22Rv1 (cell line): ENCODE measurements at regions not wholly inside any gene's neighbourhood (a gene's known extent, or its start where the extent isn't known, plus 50 kb on each side); places are given as distances from the start of the nearest gene placed in this dataset.

Experiments used
- H3K27ac ChIP-seq: fragments of 450-650 bp; 2 replicates; pipeline ENCODE4 v1.5.1; 2017
- ZFX ChIP-seq: fragments of 450-650 bp; IDR thresholded peaks from 2 replicates; pipeline ENCODE4 v1.6.1; 2017; ENCODE audit warnings: antibody characterized with exemption, borderline replicate concordance
- TF ChIP-seq, protein P1 (sequence below): fragments of 450-650 bp; IDR thresholded peaks from 2 replicates; pipeline ENCODE4 v1.5.1; 2017; ENCODE audit warnings: mild to moderate bottlenecking

DNA sequence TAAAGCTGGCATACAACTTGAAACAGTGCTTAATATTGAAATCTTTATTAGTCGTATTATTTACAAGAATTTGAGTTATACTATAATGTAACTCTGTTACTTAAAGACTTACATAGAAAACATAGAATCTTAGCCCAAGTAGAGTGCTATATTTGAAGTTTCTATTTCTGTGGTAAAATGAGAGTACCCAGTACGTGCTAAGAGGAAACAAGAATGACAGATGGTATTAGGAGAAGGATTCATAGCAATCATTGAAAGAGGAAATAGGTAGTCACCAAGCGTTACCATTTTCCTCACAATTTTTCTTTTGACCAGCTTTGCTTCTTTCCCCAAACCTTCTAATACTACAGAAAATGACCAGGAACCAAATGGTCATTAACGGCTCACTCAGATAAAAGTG lies 412.1 kb upstream of the GRIA3 start:
- no peak overlapping the region for H3K27ac ChIP-seq
- TF ChIP-seq, protein P1, sequence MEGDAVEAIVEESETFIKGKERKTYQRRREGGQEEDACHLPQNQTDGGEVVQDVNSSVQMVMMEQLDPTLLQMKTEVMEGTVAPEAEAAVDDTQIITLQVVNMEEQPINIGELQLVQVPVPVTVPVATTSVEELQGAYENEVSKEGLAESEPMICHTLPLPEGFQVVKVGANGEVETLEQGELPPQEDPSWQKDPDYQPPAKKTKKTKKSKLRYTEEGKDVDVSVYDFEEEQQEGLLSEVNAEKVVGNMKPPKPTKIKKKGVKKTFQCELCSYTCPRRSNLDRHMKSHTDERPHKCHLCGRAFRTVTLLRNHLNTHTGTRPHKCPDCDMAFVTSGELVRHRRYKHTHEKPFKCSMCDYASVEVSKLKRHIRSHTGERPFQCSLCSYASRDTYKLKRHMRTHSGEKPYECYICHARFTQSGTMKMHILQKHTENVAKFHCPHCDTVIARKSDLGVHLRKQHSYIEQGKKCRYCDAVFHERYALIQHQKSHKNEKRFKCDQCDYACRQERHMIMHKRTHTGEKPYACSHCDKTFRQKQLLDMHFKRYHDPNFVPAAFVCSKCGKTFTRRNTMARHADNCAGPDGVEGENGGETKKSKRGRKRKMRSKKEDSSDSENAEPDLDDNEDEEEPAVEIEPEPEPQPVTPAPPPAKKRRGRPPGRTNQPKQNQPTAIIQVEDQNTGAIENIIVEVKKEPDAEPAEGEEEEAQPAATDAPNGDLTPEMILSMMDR = no peak

DNA sequence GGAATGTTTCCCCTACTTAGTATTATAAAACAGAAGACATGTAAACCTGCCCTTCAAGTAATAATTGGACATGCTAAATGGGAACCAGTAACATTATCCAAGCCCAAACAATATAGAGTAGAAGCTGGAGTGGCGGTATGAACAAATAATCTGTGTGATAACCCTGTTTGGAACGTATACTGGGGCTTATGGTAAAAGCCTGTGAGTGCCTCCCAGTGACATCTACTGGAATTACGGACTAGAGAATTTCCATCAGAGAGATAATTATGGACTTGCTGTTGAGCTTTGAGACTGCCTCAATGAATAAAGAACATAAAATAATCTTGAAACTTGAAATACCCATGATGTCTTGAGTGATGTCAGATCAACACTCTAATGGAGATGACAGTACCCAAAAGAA lies 406.3 kb upstream of the GRIA3 start:
- no peak for TF ChIP-seq ZFX
- TF ChIP-seq, protein P1 = peak; percentile 27; the same call in 1 of the 2 replicates
- no peak overlapping the region for H3K27ac ChIP-seq

DNA sequence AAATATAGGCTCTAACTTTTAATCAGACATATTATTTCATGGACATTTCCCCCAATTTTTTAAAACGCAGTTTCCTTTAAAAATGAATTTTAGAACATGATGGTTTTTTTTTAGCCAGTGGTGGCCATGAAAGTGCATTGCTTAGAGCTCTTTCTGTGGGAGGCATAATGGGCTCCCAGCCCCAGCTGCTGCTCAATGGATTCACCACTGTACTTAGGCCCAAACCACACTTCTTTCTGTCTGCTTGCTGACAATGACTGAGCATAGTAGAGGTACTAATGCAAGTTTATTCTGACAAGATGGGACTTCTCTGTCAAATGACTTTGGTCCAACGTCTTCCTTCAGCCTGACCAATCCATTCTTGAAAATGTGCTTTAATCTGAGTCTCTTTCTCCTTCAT lies 400.2 kb upstream of the GRIA3 start:
- H3K27ac ChIP-seq = no peak overlapping the region
- TF ChIP-seq, protein P1 = no peak
- TF ChIP-seq ZFX = no peak

DNA sequence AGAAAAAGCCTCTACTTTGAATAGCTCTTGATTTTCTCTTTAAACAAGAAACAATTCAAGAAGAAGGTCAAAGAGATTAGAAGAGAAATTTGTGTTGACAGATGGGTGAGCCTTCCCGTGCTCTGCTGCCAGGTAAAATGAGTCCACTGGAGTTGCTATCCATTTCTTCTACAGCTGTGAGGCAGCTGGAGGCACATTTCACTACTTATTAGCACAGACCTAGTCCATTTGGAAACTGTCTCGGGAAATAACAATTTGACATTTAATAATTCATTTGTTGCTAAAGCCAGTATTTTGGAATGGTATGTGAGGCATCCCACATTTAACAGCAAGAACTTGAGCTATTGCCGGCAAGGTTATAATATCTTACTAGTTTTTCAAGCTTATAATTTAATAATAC lies 396.8 kb upstream of the GRIA3 start:
- no peak for TF ChIP-seq ZFX
- TF ChIP-seq, protein P1 = no peak
- H3K27ac ChIP-seq = no peak overlapping the region

DNA sequence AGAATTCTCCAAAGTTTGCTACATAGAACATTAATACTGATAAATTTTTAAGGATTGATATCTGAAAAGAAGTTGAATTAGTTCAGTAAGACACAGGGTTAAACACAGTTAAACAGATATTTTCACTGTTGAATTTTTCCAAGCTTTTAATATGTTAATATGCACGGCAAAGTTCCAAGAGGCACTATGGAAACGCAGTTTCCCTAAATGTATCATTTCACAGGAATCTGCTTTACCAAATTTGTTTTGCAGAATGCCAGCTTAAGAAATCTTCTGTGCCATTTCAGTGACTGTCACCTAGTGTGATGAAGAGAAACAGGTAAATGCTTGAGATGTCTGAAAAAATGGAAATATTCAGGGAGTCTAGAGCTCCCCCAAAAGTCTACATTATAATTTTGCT lies 395.9 kb upstream of the GRIA3 start:
- H3K27ac ChIP-seq = no peak overlapping the region
- TF ChIP-seq, protein P1 = no peak
- TF ChIP-seq ZFX = no peak

DNA sequence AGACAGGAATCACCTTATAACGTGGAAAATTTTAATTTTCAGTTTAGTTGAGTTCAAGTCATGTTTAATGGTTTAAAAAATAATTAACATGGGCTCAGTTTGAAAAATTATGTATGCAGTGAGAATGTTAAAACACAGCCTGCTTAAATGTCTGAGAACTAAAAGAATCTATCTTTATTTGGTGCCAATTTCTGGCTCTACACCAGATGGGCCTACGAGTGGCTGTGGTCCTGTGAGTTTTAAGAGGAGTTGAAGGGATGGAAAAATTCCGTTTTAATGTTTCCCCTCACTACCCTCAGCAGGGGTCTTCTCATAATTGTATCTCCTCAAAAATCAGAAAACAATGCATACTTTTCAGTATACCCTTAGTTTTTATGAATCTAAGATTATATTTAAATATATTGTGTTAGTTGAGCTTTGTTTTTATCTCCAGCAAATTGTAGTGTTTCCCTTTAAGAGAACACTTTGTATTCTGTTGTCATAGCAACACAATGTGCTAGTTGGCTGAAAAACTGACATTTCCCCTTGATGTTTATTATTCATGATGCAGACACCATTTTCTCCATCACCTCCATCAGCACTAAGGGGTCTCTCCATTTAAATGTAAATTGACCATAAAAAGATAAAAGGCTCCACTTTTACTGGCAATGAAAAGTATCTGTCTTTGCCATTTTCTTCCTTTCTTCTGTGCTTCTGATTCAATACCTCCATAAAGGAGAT lies 393.5 kb upstream of the GRIA3 start:
- TF ChIP-seq, protein P1 = no peak
- no peak for TF ChIP-seq ZFX
- no peak overlapping the region for H3K27ac ChIP-seq

DNA sequence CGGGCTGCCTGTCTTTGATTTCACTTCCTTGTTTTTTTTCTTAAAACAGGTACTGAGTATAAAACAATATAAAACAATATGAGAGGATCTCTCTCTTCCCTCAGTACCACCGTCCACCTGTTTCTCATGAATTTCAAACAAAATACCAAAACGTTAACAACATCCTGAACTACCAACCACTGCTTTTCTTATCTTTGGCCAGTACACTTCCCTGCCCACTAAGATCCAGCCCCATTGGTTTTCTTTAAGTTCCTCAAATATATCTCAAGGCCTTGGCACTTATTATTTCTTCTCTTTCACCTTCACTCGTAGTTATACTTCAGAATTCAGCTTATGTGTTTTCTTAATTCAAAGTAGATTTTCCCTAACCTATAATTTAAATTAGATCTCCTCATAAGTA lies 370.2 kb upstream of the GRIA3 start:
- no peak overlapping the region for H3K27ac ChIP-seq
- TF ChIP-seq, protein P1 = no peak
- TF ChIP-seq ZFX = no peak
